LHCN-M2 (cell line): ENCODE measurements at regions not wholly inside any gene's neighbourhood (a gene's known extent, or its start where the extent isn't known, plus 50 kb on each side); places are given as distances from the start of the nearest gene placed in this dataset.

Source experiments
- DNase-seq: peaks from one replicate; pipeline ENCODE4 v3.0.0-alpha.2; 2012; ENCODE audit warnings: low read depth

GRCh38 chr6:54716877-54717276 is 129.7 kb upstream of the FAM83B start:
- no peak for DNase-seq

GRCh38 chr6:54717849-54718455 is 128.6 kb upstream of the FAM83B start:
- DNase-seq = peak; percentile 21

- DNase-seq = no peak
Measured at GRCh38 chr6:54718541-54719023, 128.0 kb upstream of the FAM83B start.

GRCh38 chr6:54719131-54719530 is 127.4 kb upstream of the FAM83B start:
- DNase-seq = no peak

GRCh38 chr6:54719633-54720032 is 126.9 kb upstream of the FAM83B start:
- no peak for DNase-seq

- DNase-seq = no peak
Measured at GRCh38 chr6:54722328-54722727, 124.2 kb upstream of the FAM83B start.

GRCh38 chr6:54729716-54730115 is 116.9 kb upstream of the FAM83B start:
- DNase-seq = no peak

- no peak for DNase-seq
Measured at GRCh38 chr6:54730767-54731630, 115.6 kb upstream of the FAM83B start.

- peak; percentile 3 for DNase-seq
Measured at GRCh38 chr6:54737247-54737646, 109.3 kb upstream of the FAM83B start.

GRCh38 chr6:54747955-54748354 is 98.6 kb upstream of the FAM83B start:
- no peak for DNase-seq

- DNase-seq = no peak
Measured at GRCh38 chr6:54754406-54754805, 92.2 kb upstream of the FAM83B start.

- DNase-seq = no peak
Measured at GRCh38 chr6:54758340-54758739, 88.2 kb upstream of the FAM83B start.

- DNase-seq = no peak
Measured at GRCh38 chr6:54768494-54768893, 78.1 kb upstream of the FAM83B start.

- no peak for DNase-seq
Measured at GRCh38 chr6:54770328-54770727, 76.2 kb upstream of the FAM83B start.

- no peak for DNase-seq
Measured at GRCh38 chr6:54771968-54772367, 74.6 kb upstream of the FAM83B start.

- no peak for DNase-seq
Measured at GRCh38 chr6:54772610-54773009, 74.0 kb upstream of the FAM83B start.

- DNase-seq = no peak
Measured at GRCh38 chr6:54775576-54775975, 71.0 kb upstream of the FAM83B start.

GRCh38 chr6:54776891-54777290 is 69.7 kb upstream of the FAM83B start:
- no peak for DNase-seq

GRCh38 chr6:54778731-54779130 is 67.8 kb upstream of the FAM83B start:
- no peak for DNase-seq

- no peak for DNase-seq
Measured at GRCh38 chr6:54784011-54784410, 62.6 kb upstream of the FAM83B start.

- DNase-seq = no peak
Measured at GRCh38 chr6:54786154-54786553, 60.4 kb upstream of the FAM83B start.

- DNase-seq = no peak
Measured at GRCh38 chr6:54787825-54788224, 58.7 kb upstream of the FAM83B start.
